HG03139 (cell line): ENCODE measurements at regions not wholly inside any gene's neighbourhood (a gene's known extent, or its start where the extent isn't known, plus 50 kb on each side); places are given as distances from the start of the nearest gene placed in this dataset.
A peak's percentile ranks its signal among the peaks of the same experiment; 100 is the strongest.
"Not testable (repeated sequence)": the region's sequence is repeated elsewhere in the genome, so short reads cannot be mapped to it uniquely, and the experiment has no call there.

Source experiments
- ATAC-seq: cut with Tn5 transposase; IDR thresholded peaks from one replicate; pipeline ENCODE4 v1.9.1; 2021; ENCODE audit not compliant: unreplicated experiment

GRCh38 chr14:71552809-71553208, 379.4 kb upstream of the RGS6 start:
- no peak for ATAC-seq

GRCh38 chr14:71553779-71554178, 378.4 kb upstream of the RGS6 start:
- ATAC-seq, result no peak

GRCh38 chr14:71554323-71554722, 377.9 kb upstream of the RGS6 start:
- ATAC-seq, result no peak

GRCh38 chr14:71554959-71555612, 377.1 kb upstream of the RGS6 start:
- ATAC-seq, result peak; percentile 23

- peak; percentile 80 for ATAC-seq
Observed at GRCh38 chr14:71555654-71556559, 376.3 kb upstream of the RGS6 start.

- no peak for ATAC-seq
Observed at GRCh38 chr14:71556730-71557129, 375.5 kb upstream of the RGS6 start.

- ATAC-seq, result no peak
Observed at GRCh38 chr14:71557351-71557750, 374.9 kb upstream of the RGS6 start.

GRCh38 chr14:71558943-71559342, 373.3 kb upstream of the RGS6 start:
- ATAC-seq, result not testable (repeated sequence)

- ATAC-seq, result no peak
Observed at GRCh38 chr14:71560751-71561150, 371.5 kb upstream of the RGS6 start.

GRCh38 chr14:71563492-71564153, 368.6 kb upstream of the RGS6 start:
- ATAC-seq, result no peak

- peak; percentile 62 for ATAC-seq
Observed at GRCh38 chr14:71566276-71566675, 366.0 kb upstream of the RGS6 start.

GRCh38 chr14:71567499-71568133, 364.6 kb upstream of the RGS6 start:
- not testable (repeated sequence) for ATAC-seq

GRCh38 chr14:71574976-71575375, 357.3 kb upstream of the RGS6 start:
- no peak for ATAC-seq

GRCh38 chr14:71576472-71576871, 355.8 kb upstream of the RGS6 start:
- no peak for ATAC-seq

- ATAC-seq, result no peak
Observed at GRCh38 chr14:71579331-71579730, 352.9 kb upstream of the RGS6 start.

GRCh38 chr14:71582705-71583104, 349.5 kb upstream of the RGS6 start:
- no peak for ATAC-seq

- no peak for ATAC-seq
Observed at GRCh38 chr14:71583194-71583593, 349.0 kb upstream of the RGS6 start.

GRCh38 chr14:71583705-71584104, 348.5 kb upstream of the RGS6 start:
- ATAC-seq, result no peak

- no peak for ATAC-seq
Observed at GRCh38 chr14:71585361-71585760, 346.9 kb upstream of the RGS6 start.

- ATAC-seq, result no peak
Observed at GRCh38 chr14:71586131-71586897, 345.9 kb upstream of the RGS6 start.

- ATAC-seq, result no peak
Observed at GRCh38 chr14:71588028-71588427, 344.2 kb upstream of the RGS6 start.
